ENCODE measurements at regions not wholly inside any gene's neighbourhood (a gene's known extent, or its start where the extent isn't known, plus 50 kb on each side); places are given as distances from the start of the nearest gene placed in this dataset.

GRCh38 chr11:26090651-26091050 lies 241.3 kb upstream of the ANO3 start:
- TF ChIP-seq POLR2A (IDR thresholded peaks at IDR 0.05; ENCODE audit: low read length) (no peak), GATA1 (IDR thresholded peaks at IDR 0.05; ENCODE audit: low read depth, low read length) (no peak)

Data from erythroblast (primary cell).